ENCODE measurements at regions not wholly inside any gene's neighbourhood (a gene's known extent, or its start where the extent isn't known, plus 50 kb on each side); places are given as distances from the start of the nearest gene placed in this dataset.
"Not testable (repeated sequence)": the region's sequence is repeated elsewhere in the genome, so short reads cannot be mapped to it uniquely, and the experiment has no call there.

- DNase-seq (ENCODE audit: low spot score in 2 of 2) = no peak
- in situ Hi-C loops (cut with MboI; ENCODE audit: low sequenced_read_pairs) = no loop called here
- H3K4me3 ChIP-seq = no peak overlapping the region
- peaks cover 22% of the 10 kb centered on the region for H3K4me1 ChIP-seq
- H3K36me3 ChIP-seq (replicated peaks) = no peaks in the 10 kb centered on the region
- no peaks in the 10 kb centered on the region for H3K9me3 ChIP-seq
- H3K27me3 ChIP-seq (ENCODE audit: low read depth) = no peaks in the 10 kb centered on the region
Measured at GRCh38 chr11:95413761-95414160, 182.8 kb upstream of the SESN3 start.

- H3K9me3 ChIP-seq = no peaks in the 10 kb centered on the region
- DNase-seq (ENCODE audit: low spot score in 2 of 2) = peak in 1 of 2 experiments; percentile 99
- H3K4me1 ChIP-seq = peaks cover 22% of the 10 kb centered on the region
- H3K4me3 ChIP-seq = no peak overlapping the region
- no peaks in the 10 kb centered on the region for H3K36me3 ChIP-seq (replicated peaks)
- in situ Hi-C loops (cut with MboI; ENCODE audit: low sequenced_read_pairs) = no loop called here
- no peaks in the 10 kb centered on the region for H3K27me3 ChIP-seq (ENCODE audit: low read depth)
Measured at GRCh38 chr11:95413021-95413420, 182.0 kb upstream of the SESN3 start.

- peak; percentile 12 to 42 for DNase-seq (ENCODE audit: low spot score in 2 of 2)
- H3K36me3 ChIP-seq (replicated peaks) = no peaks in the 10 kb centered on the region
- H3K4me3 ChIP-seq = no peak overlapping the region
- in situ Hi-C loops (cut with MboI; ENCODE audit: low sequenced_read_pairs) = no loop called here
- H3K27me3 ChIP-seq (ENCODE audit: low read depth) = no peaks in the 10 kb centered on the region
- H3K4me1 ChIP-seq = peaks cover 22% of the 10 kb centered on the region
- no peaks in the 10 kb centered on the region for H3K9me3 ChIP-seq
Measured at GRCh38 chr11:95412074-95412473, 181.1 kb upstream of the SESN3 start.

GRCh38 chr11:95410707-95411106 lies 179.7 kb upstream of the SESN3 start:
- H3K36me3 ChIP-seq (replicated peaks); H3K27me3 ChIP-seq (ENCODE audit: low read depth); DNase-seq (ENCODE audit: low spot score in 2 of 2); in situ Hi-C loops (cut with MboI; ENCODE audit: low sequenced_read_pairs); H3K9me3 ChIP-seq; H3K4me3 ChIP-seq: not testable (repeated sequence)
- H3K4me1 ChIP-seq = peaks cover 22% of the 10 kb centered on the region

- H3K9me3 ChIP-seq = no peaks in the 10 kb centered on the region
- H3K27me3 ChIP-seq (ENCODE audit: low read depth) = no peaks in the 10 kb centered on the region
- H3K36me3 ChIP-seq (replicated peaks) = no peaks in the 10 kb centered on the region
- no peak for DNase-seq (ENCODE audit: low spot score in 2 of 2)
- H3K4me3 ChIP-seq = no peak overlapping the region
- in situ Hi-C loops (cut with MboI; ENCODE audit: low sequenced_read_pairs) = no loop called here
- no peaks in the 10 kb centered on the region; the same call in 1 of the 2 replicates for H3K4me1 ChIP-seq
Measured at GRCh38 chr11:95406271-95406670, 175.3 kb upstream of the SESN3 start.

GRCh38 chr11:95404370-95404769 lies 173.4 kb upstream of the SESN3 start:
- no peaks in the 10 kb centered on the region; the same call in 1 of the 2 replicates for H3K4me1 ChIP-seq
- in situ Hi-C loops (cut with MboI; ENCODE audit: low sequenced_read_pairs) = no loop called here
- H3K36me3 ChIP-seq (replicated peaks) = no peaks in the 10 kb centered on the region
- H3K27me3 ChIP-seq (ENCODE audit: low read depth) = no peaks in the 10 kb centered on the region
- no peak overlapping the region for H3K4me3 ChIP-seq
- DNase-seq (ENCODE audit: low spot score in 2 of 2) = peak; percentile 3 to 52
- no peaks in the 10 kb centered on the region for H3K9me3 ChIP-seq

- H3K4me3 ChIP-seq = no peak overlapping the region
- H3K9me3 ChIP-seq = no peaks in the 10 kb centered on the region
- no peaks in the 10 kb centered on the region for H3K27me3 ChIP-seq (ENCODE audit: low read depth)
- no peak for DNase-seq (ENCODE audit: low spot score in 2 of 2)
- H3K36me3 ChIP-seq (replicated peaks) = no peaks in the 10 kb centered on the region
- H3K4me1 ChIP-seq = no peaks in the 10 kb centered on the region
- in situ Hi-C loops (cut with MboI; ENCODE audit: low sequenced_read_pairs) = no loop called here
Measured at GRCh38 chr11:95398437-95399112, 167.6 kb upstream of the SESN3 start.

- no peak for DNase-seq (ENCODE audit: low spot score in 2 of 2)
- Histone ChIP-seq H3K36me3 (replicated peaks) (no peaks in the 10 kb centered on the region), H3K27me3 (ENCODE audit: low read depth) (no peaks in the 10 kb centered on the region), H3K4me1 (peaks cover 17% of the 10 kb centered on the region), H3K4me3 (no peak overlapping the region), H3K9me3 (no peaks in the 10 kb centered on the region)
- in situ Hi-C loops (cut with MboI; ENCODE audit: low sequenced_read_pairs) = no loop called here
Measured at GRCh38 chr11:95392644-95393043, 161.6 kb upstream of the SESN3 start.

- in situ Hi-C loops (cut with MboI; ENCODE audit: low sequenced_read_pairs) = no loop called here
- Histone ChIP-seq H3K27me3 (ENCODE audit: low read depth) (no peaks in the 10 kb centered on the region), H3K4me3 (no peak overlapping the region), H3K36me3 (replicated peaks) (no peaks in the 10 kb centered on the region), H3K9me3 (no peaks in the 10 kb centered on the region), H3K4me1 (peaks cover 17% of the 10 kb centered on the region)
- no peak for DNase-seq (ENCODE audit: low spot score in 2 of 2)
Measured at GRCh38 chr11:95389427-95389826, 158.4 kb upstream of the SESN3 start.

GRCh38 chr11:95388086-95388485 lies 157.1 kb upstream of the SESN3 start:
- in situ Hi-C loops (cut with MboI; ENCODE audit: low sequenced_read_pairs) = no loop called here
- H3K36me3 ChIP-seq (replicated peaks) = no peaks in the 10 kb centered on the region

GRCh38 chr11:95387325-95387724 lies 156.3 kb upstream of the SESN3 start:
- H3K4me3 ChIP-seq = no peak overlapping the region
- H3K36me3 ChIP-seq (replicated peaks) = no peaks in the 10 kb centered on the region
- DNase-seq (ENCODE audit: low spot score in 2 of 2) = no peak
- in situ Hi-C loops (cut with MboI; ENCODE audit: low sequenced_read_pairs) = no loop called here
- H3K27me3 ChIP-seq (ENCODE audit: low read depth) = no peaks in the 10 kb centered on the region
- H3K4me1 ChIP-seq = peaks cover 17% of the 10 kb centered on the region
- H3K9me3 ChIP-seq = no peaks in the 10 kb centered on the region

More at GRCh38 chr11:95388086-95388485, 157.1 kb upstream of the SESN3 start:
- Histone ChIP-seq H3K9me3 (no peaks in the 10 kb centered on the region), H3K4me1 (peaks cover 17% of the 10 kb centered on the region), H3K4me3 (no peak overlapping the region), H3K27me3 (ENCODE audit: low read depth) (no peaks in the 10 kb centered on the region)
- DNase-seq (ENCODE audit: low spot score in 2 of 2) = no peak

GRCh38 chr11:95385577-95385976 lies 154.6 kb upstream of the SESN3 start:
- in situ Hi-C loops (cut with MboI; ENCODE audit: low sequenced_read_pairs) = no loop called here
- DNase-seq (ENCODE audit: low spot score in 2 of 2) = no peak
- H3K9me3 ChIP-seq = no peaks in the 10 kb centered on the region
- H3K4me1 ChIP-seq = peaks cover 10% of the 10 kb centered on the region
- H3K27me3 ChIP-seq (ENCODE audit: low read depth) = no peaks in the 10 kb centered on the region
- no peak overlapping the region for H3K4me3 ChIP-seq
- H3K36me3 ChIP-seq (replicated peaks) = no peaks in the 10 kb centered on the region

- in situ Hi-C loops (cut with MboI; ENCODE audit: low sequenced_read_pairs) = no loop called here
- H3K27me3 ChIP-seq (ENCODE audit: low read depth) = no peaks in the 10 kb centered on the region
- no peak for DNase-seq (ENCODE audit: low spot score in 2 of 2)
- H3K36me3 ChIP-seq (replicated peaks) = no peaks in the 10 kb centered on the region
- no peaks in the 10 kb centered on the region for H3K9me3 ChIP-seq
- peaks cover 6% of the 10 kb centered on the region; the same call in 1 of the 2 replicates for H3K4me1 ChIP-seq
- no peak overlapping the region for H3K4me3 ChIP-seq
Measured at GRCh38 chr11:95379479-95379878, 148.5 kb upstream of the SESN3 start.

GRCh38 chr11:95378789-95379188 lies 147.8 kb upstream of the SESN3 start:
- Histone ChIP-seq H3K9me3 (no peaks in the 10 kb centered on the region), H3K27me3 (ENCODE audit: low read depth) (no peaks in the 10 kb centered on the region), H3K36me3 (replicated peaks) (no peaks in the 10 kb centered on the region), H3K4me1 (peaks cover 6% of the 10 kb centered on the region; the same call in 1 of the 2 replicates), H3K4me3 (no peak overlapping the region)
- in situ Hi-C loops (cut with MboI; ENCODE audit: low sequenced_read_pairs) = no loop called here
- DNase-seq (ENCODE audit: low spot score in 2 of 2) = no peak

GRCh38 chr11:95378111-95378510 lies 147.1 kb upstream of the SESN3 start:
- H3K4me3 ChIP-seq = no peak overlapping the region
- in situ Hi-C loops (cut with MboI; ENCODE audit: low sequenced_read_pairs) = no loop called here
- DNase-seq (ENCODE audit: low spot score in 2 of 2) = no peak
- no peaks in the 10 kb centered on the region for H3K9me3 ChIP-seq
- no peaks in the 10 kb centered on the region for H3K27me3 ChIP-seq (ENCODE audit: low read depth)
- no peaks in the 10 kb centered on the region for H3K36me3 ChIP-seq (replicated peaks)
- peaks cover 6% of the 10 kb centered on the region; the same call in 1 of the 2 replicates for H3K4me1 ChIP-seq

Measured in HAP-1 (cell line).